Urinary bladder (tissue), 3 donors: ENCODE measurements at regions not wholly inside any gene's neighbourhood (a gene's known extent, or its start where the extent isn't known, plus 50 kb on each side); places are given as distances from the start of the nearest gene placed in this dataset.

Experiments used
- DNase-seq: peaks from one replicate; pipeline ENCODE4 v3.0.0-alpha.2; 2015; ENCODE audit errors: extremely low spot score
- H3K27ac ChIP-seq: one replicate; pipeline ENCODE4 v1.5.1; 2013; ENCODE audit warnings: low read depth, mild to moderate bottlenecking, moderate library complexity
- H3K36me3 ChIP-seq: one replicate; pipeline ENCODE4 v1.6.1; 2013; ENCODE audit warnings: mild to moderate bottlenecking, moderate library complexity; ENCODE audit not compliant: insufficient read depth
- H3K4me1 ChIP-seq: one replicate; pipeline ENCODE4 v1.6.1; 2013; ENCODE audit warnings: mild to moderate bottlenecking, moderate library complexity; ENCODE audit not compliant: insufficient read depth
- H3K4me3 ChIP-seq: one replicate; pipeline ENCODE4 v1.5.1; 2013; ENCODE audit warnings: low read depth, low read length
- WGBS: extraction: QIAGEN DNeasy Blood & Tissue Kit; methylation state at CpG from one replicate; pipeline ENCODE4 v1.1.7; 2013; 5-methylcytosine and 5-hydroxymethylcytosine counted together
- donor health status: healthy with polysubstance abuse.
- donor health status: healthy.

GRCh38 chr2:144163592-144163991 is 356.3 kb downstream of the ZEB2 start:
- no peak for DNase-seq
- Histone ChIP-seq H3K4me1 (no peaks in the 10 kb centered on the region), H3K27ac (no peak overlapping the region), H3K36me3 (no peaks in the 10 kb centered on the region), H3K4me3 (no peak overlapping the region)
- WGBS, result 89% methylated on average over 2 of the region's 2 CpGs

DNA sequence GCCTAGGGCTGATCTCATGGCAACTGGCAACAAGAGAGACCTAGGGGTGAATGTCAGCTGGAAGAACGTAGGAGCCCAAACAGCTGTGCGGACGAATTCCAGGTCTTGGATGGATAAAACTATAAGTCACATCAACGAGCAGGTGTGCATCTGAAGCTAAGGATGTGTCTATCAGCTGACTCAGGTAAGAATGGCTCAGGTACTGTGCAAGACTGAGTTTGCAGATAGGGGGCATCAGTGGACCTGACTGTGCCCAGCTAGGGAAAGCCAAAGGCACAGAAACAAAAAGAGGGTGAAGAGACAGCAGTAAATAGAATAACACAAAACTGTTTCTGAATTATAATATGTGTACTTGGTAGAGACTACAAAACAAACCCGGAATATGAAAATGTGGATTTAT is 357.3 kb downstream of the ZEB2 start:
- DNase-seq, result no peak
- 94% methylated on average over 5 of the region's 5 CpGs for WGBS
- H3K27ac ChIP-seq, result no peak overlapping the region
- H3K36me3 ChIP-seq, result no peaks in the 10 kb centered on the region
- no peak overlapping the region for H3K4me3 ChIP-seq
- no peaks in the 10 kb centered on the region for H3K4me1 ChIP-seq

DNA sequence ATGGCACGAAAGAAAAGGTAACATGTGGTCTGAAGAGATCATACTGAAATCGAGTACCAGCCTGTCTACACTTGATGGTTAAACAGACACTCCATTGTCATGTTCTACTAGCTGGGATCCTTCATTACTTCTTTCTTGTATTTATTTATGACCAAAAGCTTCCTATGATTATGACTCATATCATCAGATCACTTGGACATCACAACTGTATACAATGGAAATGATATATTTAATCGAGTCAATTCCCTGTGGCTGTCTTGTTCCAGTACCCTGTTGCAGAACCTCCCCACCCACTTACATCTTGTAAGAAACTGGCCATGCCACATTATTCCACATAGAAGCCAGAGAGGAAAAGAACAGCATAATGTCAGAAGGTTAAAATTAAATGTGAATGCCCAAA is 358.9 kb downstream of the ZEB2 start:
- 90% methylated on average over 3 of the region's 3 CpGs for WGBS
- Histone ChIP-seq H3K4me3 (no peak overlapping the region), H3K4me1 (no peaks in the 10 kb centered on the region), H3K36me3 (no peaks in the 10 kb centered on the region), H3K27ac (no peak overlapping the region)
- no peak for DNase-seq

DNA sequence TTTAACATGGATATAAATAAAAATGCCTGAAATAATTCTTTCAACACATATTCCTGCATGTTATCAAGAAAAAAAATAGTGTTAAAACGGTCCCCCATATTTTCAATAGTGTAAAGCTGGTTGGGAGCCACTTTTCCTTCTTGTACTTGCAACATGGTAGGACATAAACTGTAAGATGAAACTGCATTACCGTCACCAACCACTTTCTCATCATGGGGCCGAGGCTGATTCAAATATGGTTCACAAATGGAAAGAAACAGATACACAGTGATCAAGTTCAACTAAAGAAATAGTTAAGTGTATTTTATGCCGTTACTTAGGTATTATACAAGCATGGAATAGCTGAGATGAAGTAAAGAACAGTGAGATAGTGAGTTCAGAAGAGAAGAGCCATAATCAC is 360.7 kb downstream of the ZEB2 start:
- Histone ChIP-seq H3K36me3 (no peaks in the 10 kb centered on the region), H3K4me3 (no peak overlapping the region), H3K4me1 (no peaks in the 10 kb centered on the region), H3K27ac (no peak overlapping the region)
- 94% methylated on average over 4 of the region's 4 CpGs for WGBS
- no peak for DNase-seq

- no peaks in the 10 kb centered on the region for H3K36me3 ChIP-seq
- WGBS, result 96% methylated on average over 2 of the region's 2 CpGs
- no peak for DNase-seq
- no peak overlapping the region for H3K4me3 ChIP-seq
- H3K27ac ChIP-seq, result no peak overlapping the region
- no peaks in the 10 kb centered on the region for H3K4me1 ChIP-seq
Observed at GRCh38 chr2:144158096-144158495, 361.8 kb downstream of the ZEB2 start.

DNA sequence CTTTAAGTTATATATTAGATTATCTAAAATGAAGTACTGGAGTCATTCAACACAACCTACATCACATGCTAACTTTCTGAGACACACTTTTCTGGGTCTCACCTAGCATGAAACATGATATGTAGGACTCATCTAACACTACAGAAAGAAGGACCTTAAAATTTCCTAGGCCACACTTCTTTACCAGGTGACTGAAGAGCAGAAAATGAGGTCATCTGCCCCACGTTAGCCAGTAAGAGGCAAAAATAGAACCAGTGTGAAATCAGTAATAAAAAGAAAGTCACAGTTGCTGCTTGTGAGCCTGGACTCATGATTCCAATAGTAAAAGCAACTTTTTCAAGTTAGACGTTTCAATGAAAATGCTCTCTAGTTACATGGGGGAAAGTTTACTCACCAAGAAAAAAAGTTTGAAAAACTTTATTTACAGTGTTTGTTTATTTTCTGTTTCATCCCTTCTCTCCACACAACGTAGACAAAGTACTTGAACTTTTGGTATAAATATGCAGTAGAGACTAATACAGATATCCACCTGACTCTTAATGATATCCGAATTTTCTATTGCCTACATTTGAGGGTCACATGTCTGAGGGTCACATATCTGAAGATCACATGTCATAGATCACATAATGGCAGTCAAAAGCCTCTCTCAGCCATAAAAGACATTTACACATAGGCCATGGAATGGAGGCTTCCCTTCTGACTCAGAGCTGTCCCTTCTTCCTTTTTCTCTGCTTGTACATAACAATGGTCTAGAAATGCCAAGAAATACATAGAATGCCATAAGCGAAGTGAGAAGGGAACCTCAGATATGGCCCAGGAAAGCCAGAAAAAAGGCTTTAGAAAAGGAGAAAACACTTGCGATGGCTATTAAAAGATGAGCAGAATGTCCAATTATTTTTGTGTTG is 362.9 kb downstream of the ZEB2 start:
- DNase-seq, result no peak
- H3K4me1 ChIP-seq, result peaks cover 1% of the 10 kb centered on the region
- no peak overlapping the region for H3K27ac ChIP-seq
- H3K4me3 ChIP-seq, result no peak overlapping the region
- no peaks in the 10 kb centered on the region for H3K36me3 ChIP-seq
- 81% methylated on average over 6 of the region's 6 CpGs for WGBS

- no peak overlapping the region for H3K27ac ChIP-seq
- H3K4me1 ChIP-seq, result peaks cover 1% of the 10 kb centered on the region
- no peaks in the 10 kb centered on the region for H3K36me3 ChIP-seq
- no peak for DNase-seq
- no peak overlapping the region for H3K4me3 ChIP-seq
- 93% methylated on average over 2 of the region's 2 CpGs for WGBS
Observed at GRCh38 chr2:144154205-144154604, 365.7 kb downstream of the ZEB2 start.

- WGBS, result 49% methylated on average over 5 of the region's 5 CpGs
- Histone ChIP-seq H3K4me3 (no peak overlapping the region), H3K4me1 (peaks cover 1% of the 10 kb centered on the region), H3K27ac (no peak overlapping the region), H3K36me3 (no peaks in the 10 kb centered on the region)
- DNase-seq, result no peak
Observed at GRCh38 chr2:144152817-144153271, 367.1 kb downstream of the ZEB2 start.

DNA sequence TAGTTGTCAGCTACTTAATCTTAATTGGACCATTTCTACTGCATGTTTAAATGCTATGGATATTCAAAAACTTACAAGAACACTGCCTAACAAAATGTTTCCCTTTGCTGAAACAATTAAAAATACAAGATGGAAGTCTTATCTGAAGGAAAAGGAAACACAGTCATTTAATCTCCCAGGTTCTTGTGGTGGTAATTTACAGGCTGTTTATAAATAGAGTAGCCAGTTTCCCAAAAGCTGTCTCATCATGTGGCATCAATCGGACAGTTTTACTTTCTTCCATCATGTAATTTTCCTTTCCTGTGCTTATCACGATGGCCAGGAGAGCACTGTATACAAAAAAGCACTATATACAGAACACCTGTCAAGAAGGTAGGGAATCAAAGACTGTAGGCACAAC is 368.1 kb downstream of the ZEB2 start:
- H3K4me1 ChIP-seq, result peaks cover 1% of the 10 kb centered on the region
- no peak overlapping the region for H3K27ac ChIP-seq
- H3K36me3 ChIP-seq, result no peaks in the 10 kb centered on the region
- WGBS, result 78% methylated on average over 2 of the region's 2 CpGs
- no peak for DNase-seq
- no peak overlapping the region for H3K4me3 ChIP-seq

DNA sequence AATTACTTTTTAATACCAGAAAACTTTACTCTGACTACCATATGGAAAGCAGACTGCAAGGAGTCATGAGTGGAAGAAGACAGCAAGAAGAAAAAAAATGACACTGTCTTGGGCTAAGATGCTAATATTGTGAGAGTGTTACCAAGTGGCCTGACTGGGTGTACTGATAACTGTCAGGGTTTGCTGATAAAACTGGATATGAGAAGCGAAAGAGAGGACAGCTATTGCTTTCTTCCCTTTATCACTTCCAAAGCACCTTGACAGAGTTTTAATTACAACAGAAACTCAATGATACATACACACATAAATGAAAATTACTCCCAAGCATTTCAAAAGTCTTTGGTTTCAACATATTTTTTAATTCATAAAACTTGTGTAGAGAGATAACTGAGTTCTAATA is 368.5 kb downstream of the ZEB2 start:
- WGBS, result 89% methylated on average over 1 of the region's 1 CpG
- no peak for DNase-seq
- peaks cover 1% of the 10 kb centered on the region for H3K4me1 ChIP-seq
- H3K27ac ChIP-seq, result no peak overlapping the region
- H3K36me3 ChIP-seq, result no peaks in the 10 kb centered on the region
- H3K4me3 ChIP-seq, result no peak overlapping the region

GRCh38 chr2:144147356-144147755 is 372.6 kb downstream of the ZEB2 start:
- no peaks in the 10 kb centered on the region for H3K4me1 ChIP-seq
- H3K27ac ChIP-seq, result no peak overlapping the region
- peaks cover under 1% of the 10 kb centered on the region for H3K36me3 ChIP-seq
- H3K4me3 ChIP-seq, result no peak overlapping the region
- no peak for DNase-seq
- WGBS, result 74% methylated on average over 2 of the region's 2 CpGs

- Histone ChIP-seq H3K4me1 (no peaks in the 10 kb centered on the region), H3K27ac (no peak overlapping the region), H3K4me3 (no peak overlapping the region), H3K36me3 (peaks cover 1% of the 10 kb centered on the region)
- 92% methylated on average over 2 of the region's 2 CpGs for WGBS
- DNase-seq, result no peak
Observed at GRCh38 chr2:144146876-144147275, 373.0 kb downstream of the ZEB2 start.

- H3K36me3 ChIP-seq, result peaks cover 1% of the 10 kb centered on the region
- H3K27ac ChIP-seq, result no peak overlapping the region
- H3K4me3 ChIP-seq, result no peak overlapping the region
- DNase-seq, result no peak
- H3K4me1 ChIP-seq, result no peaks in the 10 kb centered on the region
- 47% methylated on average over 1 of the region's 1 CpG for WGBS
Observed at GRCh38 chr2:144146076-144146475, 373.8 kb downstream of the ZEB2 start.

DNA sequence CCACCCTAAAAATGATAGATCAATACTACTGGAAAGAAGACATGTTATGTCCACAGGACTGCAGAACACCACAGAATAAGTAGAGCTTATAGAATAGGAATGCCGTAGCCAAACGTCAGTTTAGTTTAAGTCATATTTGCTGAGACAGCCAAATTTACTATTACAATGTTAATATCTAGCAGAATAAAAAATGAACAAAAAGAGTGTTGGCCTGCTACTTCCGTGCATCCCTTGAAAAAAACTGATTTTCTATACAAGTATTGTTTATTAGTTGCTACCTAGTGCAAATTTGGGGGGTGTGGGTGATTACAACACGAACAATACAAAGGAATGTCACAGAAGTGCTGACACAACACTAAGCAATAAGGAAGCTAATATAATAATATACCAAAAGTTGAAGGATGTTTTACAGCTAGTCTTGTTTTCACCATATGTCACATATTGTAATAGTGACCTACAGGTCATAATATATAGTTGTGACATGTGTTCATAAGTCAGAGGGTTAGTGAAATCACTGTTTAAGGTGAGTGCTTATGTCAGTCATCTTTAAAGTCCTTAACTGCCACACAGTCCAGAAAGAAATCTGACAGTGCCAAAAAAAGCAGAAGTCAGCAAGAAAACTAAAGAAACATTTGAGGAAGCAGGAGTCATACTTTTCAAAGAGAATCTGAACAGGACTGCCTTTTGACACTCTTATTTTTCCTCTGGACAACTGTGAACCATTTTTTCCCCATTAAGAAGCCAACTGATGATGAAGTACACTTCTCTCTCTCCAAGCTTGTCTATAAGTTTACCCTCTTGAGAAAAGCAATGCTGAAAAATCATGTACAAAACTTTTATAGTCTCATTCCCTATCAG is 376.4 kb downstream of the ZEB2 start:
- 84% methylated on average over 4 of the region's 4 CpGs for WGBS
- no peak overlapping the region for H3K4me3 ChIP-seq
- H3K4me1 ChIP-seq, result no peaks in the 10 kb centered on the region
- no peak for DNase-seq
- no peak overlapping the region for H3K27ac ChIP-seq
- H3K36me3 ChIP-seq, result peaks cover 1% of the 10 kb centered on the region
